H1 (cell line): ENCODE measurements at regions not wholly inside any gene's neighbourhood (a gene's known extent, or its start where the extent isn't known, plus 50 kb on each side); places are given as distances from the start of the nearest gene placed in this dataset.

Experiments used
- CHD7 ChIP-seq: fragments of 300-600 bp; sonication (generic); IDR thresholded peaks from 2 replicates; pipeline ENCODE4 v1.7.1; 2012; ENCODE audit warnings: low read length, moderate library complexity, mild to moderate bottlenecking, inconsistent platforms; ENCODE audit not compliant: insufficient replicate concordance
- NANOG ChIP-seq: IDR thresholded peaks from 2 replicates; pipeline ENCODE4 v1.6.1; 2011; ENCODE audit warnings: low read length, low read depth, mild to moderate bottlenecking, inconsistent platforms; ENCODE audit not compliant: insufficient read depth, poor library complexity, severe bottlenecking

DNA sequence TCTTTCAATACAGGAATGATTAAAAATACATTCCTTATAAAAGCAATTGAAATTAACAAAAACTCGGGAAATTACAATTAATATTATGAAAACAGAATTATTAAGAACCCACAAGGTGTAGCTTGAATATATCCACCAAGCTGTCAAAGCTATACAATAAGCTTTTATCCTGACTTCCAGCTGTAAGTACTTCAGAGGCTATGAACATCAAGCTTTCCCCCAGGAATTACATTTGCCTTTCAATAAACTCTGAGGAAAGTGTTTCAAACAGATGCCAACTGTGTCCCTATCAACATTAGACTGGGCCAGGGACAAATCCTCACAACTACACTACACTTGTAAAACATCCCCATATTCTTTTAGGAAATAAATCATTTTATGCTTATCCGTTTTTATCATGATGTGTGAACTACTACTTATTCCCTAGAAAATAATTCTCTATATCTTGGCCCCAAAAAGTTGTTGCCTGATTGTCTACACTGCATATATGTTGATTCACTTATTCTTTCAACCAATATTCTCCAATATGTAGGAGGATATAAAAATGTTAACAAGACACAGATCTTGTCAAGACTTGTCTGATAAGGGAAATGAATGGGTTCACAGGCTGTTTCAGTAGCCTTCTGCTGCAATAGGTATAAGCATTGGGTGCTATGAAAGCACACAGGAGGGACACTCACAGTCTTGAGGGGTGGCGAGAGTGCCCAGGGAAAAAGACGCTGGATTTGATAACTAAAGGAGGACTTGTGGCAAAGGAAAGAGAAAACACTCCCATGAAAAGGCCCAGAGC is 494.1 kb downstream of the CENPC start (continued):
- peak; percentile 40 for TF ChIP-seq CHD7
- peak; percentile 90 for TF ChIP-seq NANOG
